ENCODE measurements at regions not wholly inside any gene's neighbourhood (a gene's known extent, or its start where the extent isn't known, plus 50 kb on each side); places are given as distances from the start of the nearest gene placed in this dataset.
"Not testable (repeated sequence)": the region's sequence is repeated elsewhere in the genome, so short reads cannot be mapped to it uniquely, and the experiment has no call there.

DNA sequence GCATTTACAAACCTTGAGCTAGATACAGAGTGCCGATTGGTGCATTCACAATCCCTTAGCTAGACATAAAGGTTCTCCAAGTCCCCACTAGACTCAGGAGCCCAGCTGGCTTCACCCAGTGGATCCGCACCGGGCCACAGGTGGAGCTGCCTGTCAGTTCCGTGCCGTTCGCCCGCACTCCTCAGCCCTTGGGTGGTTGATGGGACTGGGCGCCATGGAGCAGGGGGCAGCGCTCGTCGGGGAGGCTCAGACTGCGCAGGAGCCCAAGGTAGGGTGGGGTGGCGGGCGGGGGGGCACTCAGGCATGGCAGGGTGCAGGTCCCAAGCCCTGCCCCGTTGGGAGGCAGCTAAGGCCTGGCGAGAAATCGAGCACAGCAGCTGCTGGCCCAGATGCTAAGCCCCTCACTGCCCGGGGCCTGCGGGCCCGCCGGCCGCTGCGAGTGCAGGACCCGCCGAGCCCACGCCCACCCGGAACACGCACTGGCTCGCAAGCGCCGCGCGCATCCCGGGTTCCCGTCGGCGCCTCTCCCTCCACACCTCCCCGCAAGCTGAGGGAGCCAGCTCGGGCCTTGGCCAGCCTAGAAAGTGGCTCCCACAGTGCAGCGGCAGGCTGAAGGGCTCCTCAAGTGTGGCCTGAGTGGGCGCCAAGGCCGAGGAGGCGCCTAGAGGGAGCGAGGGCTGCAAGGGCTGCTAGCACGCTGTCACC is 228.5 kb downstream of the SLITRK2 start:
- not testable (repeated sequence) for H3K27me3 ChIP-seq (ENCODE audit: insufficient read depth, low read length); H3K4me1 ChIP-seq (ENCODE audit: insufficient read depth, low read length); H3K4me3 ChIP-seq (ENCODE audit: low read length); H3K27ac ChIP-seq (ENCODE audit: low read depth, low read length); H3K36me3 ChIP-seq (ENCODE audit: insufficient read depth, low read length); H3K9ac ChIP-seq (ENCODE audit: low read depth, low read length)
- 93% methylated on average over 44 of the region's 45 CpGs for WGBS
- H3K9me3 ChIP-seq (ENCODE audit: insufficient read depth, low read depth, low read length) = peaks cover 33% of the 10 kb centered on the region

DNA sequence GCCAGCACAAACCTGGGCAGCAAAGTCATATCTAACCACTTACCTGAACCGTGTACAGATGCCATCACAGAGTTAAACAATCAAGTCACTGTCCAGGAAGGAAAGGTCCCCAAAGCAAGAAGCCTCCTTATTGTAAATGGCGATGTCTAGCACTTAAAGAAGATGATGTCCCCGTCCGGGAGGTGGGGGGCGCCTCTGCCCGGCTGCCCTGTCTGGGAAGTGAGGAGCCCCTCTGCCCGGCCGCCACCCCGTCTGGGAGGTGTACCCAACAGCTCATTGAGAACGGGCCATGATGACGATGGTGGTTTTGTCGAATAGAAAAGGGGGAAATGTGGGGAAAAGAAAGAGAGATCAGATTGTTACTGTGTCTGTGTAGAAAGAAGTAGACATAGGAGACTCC is 231.9 kb downstream of the SLITRK2 start:
- not testable (repeated sequence) for H3K4me3 ChIP-seq (ENCODE audit: low read length); H3K36me3 ChIP-seq (ENCODE audit: insufficient read depth, low read length); H3K27me3 ChIP-seq (ENCODE audit: insufficient read depth, low read length); H3K27ac ChIP-seq (ENCODE audit: low read depth, low read length); H3K9ac ChIP-seq (ENCODE audit: low read depth, low read length); H3K4me1 ChIP-seq (ENCODE audit: insufficient read depth, low read length)
- H3K9me3 ChIP-seq (ENCODE audit: insufficient read depth, low read depth, low read length) = peaks cover 38% of the 10 kb centered on the region
- 91% methylated on average over 6 of the region's 12 CpGs for WGBS

DNA sequence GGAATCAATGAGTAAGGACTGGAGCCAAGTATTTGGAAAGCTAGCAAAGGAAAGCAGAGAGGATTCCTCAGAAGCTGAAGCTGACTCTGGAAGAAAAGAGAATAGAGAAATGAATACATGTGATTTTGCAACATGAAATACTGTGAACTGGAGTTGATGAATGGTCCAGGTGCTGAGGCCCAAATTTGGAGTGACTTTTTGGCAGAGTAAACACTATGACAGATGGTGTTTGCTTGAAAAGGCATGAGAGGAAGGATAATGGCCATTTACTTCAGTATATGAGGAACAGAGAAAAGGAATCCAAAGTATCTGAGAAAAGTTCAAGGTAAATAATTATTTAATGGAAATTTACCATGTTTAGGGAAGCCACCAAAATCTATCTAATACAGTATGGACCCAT is 236.7 kb downstream of the SLITRK2 start:
- no peaks in the 10 kb centered on the region for H3K4me1 ChIP-seq (ENCODE audit: insufficient read depth, low read length)
- H3K4me3 ChIP-seq (ENCODE audit: low read length) = no peak overlapping the region
- no peaks in the 10 kb centered on the region for H3K27me3 ChIP-seq (ENCODE audit: insufficient read depth, low read length)
- H3K9me3 ChIP-seq (ENCODE audit: insufficient read depth, low read depth, low read length) = peaks cover 42% of the 10 kb centered on the region
- H3K9ac ChIP-seq (ENCODE audit: low read depth, low read length) = no peak overlapping the region
- H3K27ac ChIP-seq (ENCODE audit: low read depth, low read length) = no peak overlapping the region
- no peaks in the 10 kb centered on the region for H3K36me3 ChIP-seq (ENCODE audit: insufficient read depth, low read length)

DNA sequence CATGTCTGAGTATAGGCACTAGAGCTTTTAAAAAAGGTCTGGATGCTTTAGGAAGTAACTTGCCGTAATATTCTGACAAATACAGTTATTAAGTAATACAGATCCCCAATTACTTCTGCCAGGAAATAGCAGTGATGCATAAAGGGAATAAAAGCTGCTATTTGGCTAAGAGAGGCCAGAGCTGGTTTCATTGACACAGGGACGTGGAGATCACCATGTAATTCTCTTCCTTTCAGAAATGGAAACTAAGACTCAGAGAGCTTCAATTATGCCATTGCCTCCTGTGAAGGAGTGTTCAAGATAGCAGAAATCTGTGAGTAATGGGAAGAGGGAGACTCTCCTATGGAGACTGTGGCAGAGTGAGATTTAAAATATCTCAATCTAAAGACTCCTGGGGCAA is 238.1 kb downstream of the SLITRK2 start:
- Histone ChIP-seq H3K27ac (ENCODE audit: low read depth, low read length) (no peak overlapping the region), H3K27me3 (ENCODE audit: insufficient read depth, low read length) (no peaks in the 10 kb centered on the region), H3K4me3 (ENCODE audit: low read length) (no peak overlapping the region), H3K9me3 (ENCODE audit: insufficient read depth, low read depth, low read length) (peaks cover 52% of the 10 kb centered on the region), H3K4me1 (ENCODE audit: insufficient read depth, low read length) (no peaks in the 10 kb centered on the region), H3K9ac (ENCODE audit: low read depth, low read length) (no peak overlapping the region), H3K36me3 (ENCODE audit: insufficient read depth, low read length) (no peaks in the 10 kb centered on the region)
- no CpG with 5 or more reads among the region's 2 CpGs for WGBS

DNA sequence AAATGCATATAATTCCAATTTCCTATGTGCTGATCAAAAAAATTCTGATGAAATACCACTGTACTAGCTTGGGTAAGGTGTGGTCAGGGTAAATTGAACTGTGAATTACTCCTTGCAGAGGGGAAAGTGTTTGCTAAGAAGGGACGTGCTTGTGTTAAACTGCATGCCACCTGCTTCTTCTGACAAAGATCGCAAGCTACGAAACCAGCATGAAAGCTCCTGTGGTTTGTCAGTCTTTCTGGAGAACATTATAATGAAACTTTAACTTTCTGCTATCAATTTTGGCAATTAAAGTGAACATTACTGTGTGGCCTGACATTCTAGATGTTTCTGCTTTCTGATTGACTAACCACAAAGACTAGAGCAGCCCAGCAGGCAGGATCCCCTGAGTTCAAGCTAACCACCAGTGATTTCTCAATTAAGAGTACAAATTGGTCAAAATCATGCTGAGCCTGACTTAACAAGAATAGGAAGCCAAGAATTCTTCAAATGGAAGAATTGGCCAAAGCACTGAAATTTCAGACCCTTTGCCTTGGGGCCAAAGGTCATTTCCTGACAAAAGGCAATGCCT is 239.0 kb downstream of the SLITRK2 start:
- H3K36me3 ChIP-seq (ENCODE audit: insufficient read depth, low read length) = no peaks in the 10 kb centered on the region
- peaks cover 60% of the 10 kb centered on the region for H3K9me3 ChIP-seq (ENCODE audit: insufficient read depth, low read depth, low read length)
- no peaks in the 10 kb centered on the region for H3K4me1 ChIP-seq (ENCODE audit: insufficient read depth, low read length)
- H3K4me3 ChIP-seq (ENCODE audit: low read length) = no peak overlapping the region
- H3K27me3 ChIP-seq (ENCODE audit: insufficient read depth, low read length) = no peaks in the 10 kb centered on the region
- H3K27ac ChIP-seq (ENCODE audit: low read depth, low read length) = no peak overlapping the region
- H3K9ac ChIP-seq (ENCODE audit: low read depth, low read length) = no peak overlapping the region
- WGBS = 62% methylated on average over 3 of the region's 3 CpGs

DNA sequence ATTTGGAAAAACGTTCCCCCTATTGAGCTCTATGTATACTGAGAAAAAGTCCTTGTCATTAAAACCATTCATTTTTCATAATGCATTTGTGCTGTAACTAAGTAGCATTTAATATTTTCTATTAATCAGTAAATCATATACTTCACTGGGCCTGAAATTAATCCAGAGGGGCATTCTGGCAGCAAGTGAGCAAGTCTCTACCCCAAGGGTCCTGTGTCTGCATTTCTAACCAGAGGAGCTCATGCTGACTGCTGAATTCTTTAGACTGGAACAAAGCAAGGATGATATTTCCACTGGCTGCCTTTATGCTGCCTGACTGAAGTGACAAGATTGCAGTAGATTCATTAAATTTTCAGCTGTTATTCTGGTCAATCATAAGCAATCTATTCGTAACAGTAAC is 246.5 kb downstream of the SLITRK2 start:
- Histone ChIP-seq H3K4me3 (ENCODE audit: low read length) (no peak overlapping the region), H3K36me3 (ENCODE audit: insufficient read depth, low read length) (no peaks in the 10 kb centered on the region), H3K27me3 (ENCODE audit: insufficient read depth, low read length) (no peaks in the 10 kb centered on the region), H3K9me3 (ENCODE audit: insufficient read depth, low read depth, low read length) (peaks cover 53% of the 10 kb centered on the region; the same call in 1 of the 2 replicates), H3K9ac (ENCODE audit: low read depth, low read length) (no peak overlapping the region), H3K4me1 (ENCODE audit: insufficient read depth, low read length) (no peaks in the 10 kb centered on the region), H3K27ac (ENCODE audit: low read depth, low read length) (no peak overlapping the region)
- WGBS = 100% methylated on average over 1 of the region's 2 CpGs

DNA sequence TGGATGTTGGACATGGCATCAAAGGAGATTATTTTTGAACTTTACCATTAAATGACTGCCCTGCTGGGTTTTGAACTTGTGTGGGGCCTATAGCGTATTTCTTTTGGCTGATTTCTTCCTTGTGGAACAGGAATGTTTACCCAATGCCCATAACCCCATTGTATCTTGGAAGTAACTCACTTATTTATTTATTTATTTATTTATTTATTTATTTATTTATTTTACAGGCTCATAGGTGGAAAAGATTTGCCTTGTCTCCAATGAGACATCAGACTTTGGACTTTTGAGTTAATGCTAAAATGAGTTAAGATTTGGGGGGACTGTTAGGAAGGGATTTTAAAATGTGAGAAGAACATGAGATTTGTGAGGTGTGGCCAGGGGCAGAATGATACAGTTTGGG is 273.1 kb downstream of the SLITRK2 start:
- Histone ChIP-seq H3K9me3 (ENCODE audit: insufficient read depth, low read depth, low read length) (peaks cover 44% of the 10 kb centered on the region; the same call in 1 of the 2 replicates), H3K27me3 (ENCODE audit: insufficient read depth, low read length) (no peaks in the 10 kb centered on the region), H3K27ac (ENCODE audit: low read depth, low read length) (no peak overlapping the region), H3K36me3 (ENCODE audit: insufficient read depth, low read length) (no peaks in the 10 kb centered on the region), H3K9ac (ENCODE audit: low read depth, low read length) (no peak overlapping the region), H3K4me1 (ENCODE audit: insufficient read depth, low read length) (no peaks in the 10 kb centered on the region), H3K4me3 (ENCODE audit: low read length) (no peak overlapping the region)
- 100% methylated on average over 1 of the region's 1 CpG for WGBS

DNA sequence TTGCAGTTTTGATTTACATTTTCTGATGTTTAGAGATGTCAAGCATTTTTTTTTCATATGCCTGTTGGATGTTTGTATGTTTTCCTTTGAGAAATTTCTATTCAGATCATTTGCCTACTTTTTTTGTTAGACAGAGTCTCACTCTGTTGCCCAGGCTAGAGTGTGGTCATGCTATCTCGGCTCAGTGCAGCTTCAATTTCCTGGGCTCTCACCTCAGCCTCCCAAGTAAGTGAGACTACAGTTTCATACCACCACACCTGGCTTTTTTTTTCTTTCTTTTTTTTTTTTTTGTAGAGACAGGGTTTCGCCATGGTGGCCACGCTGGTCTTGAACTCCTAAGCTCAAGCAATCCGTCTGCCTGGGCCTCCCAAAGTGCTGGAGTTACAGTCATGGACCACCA is 291.7 kb downstream of the SLITRK2 start:
- WGBS = 80% methylated on average over 4 of the region's 4 CpGs
- Histone ChIP-seq H3K4me1 (ENCODE audit: insufficient read depth, low read length) (no peaks in the 10 kb centered on the region), H3K27ac (ENCODE audit: low read depth, low read length) (no peak overlapping the region)

DNA sequence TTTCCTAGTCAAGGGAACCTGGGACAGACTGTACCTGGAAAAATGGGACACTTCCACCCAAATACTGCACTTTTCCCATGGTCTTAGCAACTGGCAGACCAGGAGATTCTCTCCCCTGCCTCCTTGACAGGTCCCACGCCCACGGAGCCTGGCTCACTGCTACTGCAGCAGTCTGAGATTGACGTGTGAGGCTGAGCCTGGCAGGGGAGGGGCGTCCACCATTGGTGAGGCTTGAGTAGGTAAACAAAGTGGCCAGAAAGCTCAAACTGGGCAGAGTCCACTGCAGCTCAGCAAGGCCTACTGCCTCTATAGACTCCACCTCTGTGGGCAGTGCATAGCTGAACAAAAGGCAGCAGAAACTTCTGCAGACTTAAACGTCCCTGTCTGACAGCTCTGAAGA is 301.4 kb downstream of the SLITRK2 start:
- not testable (repeated sequence) for H3K9ac ChIP-seq (ENCODE audit: low read depth, low read length); H3K4me1 ChIP-seq (ENCODE audit: insufficient read depth, low read length); H3K36me3 ChIP-seq (ENCODE audit: insufficient read depth, low read length); H3K4me3 ChIP-seq (ENCODE audit: low read length); H3K27ac ChIP-seq (ENCODE audit: low read depth, low read length); H3K27me3 ChIP-seq (ENCODE audit: insufficient read depth, low read length)
- H3K9me3 ChIP-seq (ENCODE audit: insufficient read depth, low read depth, low read length) = peaks cover 13% of the 10 kb centered on the region; the same call in 1 of the 2 replicates
- 76% methylated on average over 5 of the region's 5 CpGs for WGBS

More for the DNA sequence above, 291.7 kb downstream of the SLITRK2 start:
- Histone ChIP-seq H3K9me3 (ENCODE audit: insufficient read depth, low read depth, low read length) (peaks cover 27% of the 10 kb centered on the region; the same call in 1 of the 2 replicates), H3K4me3 (ENCODE audit: low read length) (no peak overlapping the region), H3K9ac (ENCODE audit: low read depth, low read length) (no peak overlapping the region), H3K36me3 (ENCODE audit: insufficient read depth, low read length) (no peaks in the 10 kb centered on the region), H3K27me3 (ENCODE audit: insufficient read depth, low read length) (no peaks in the 10 kb centered on the region)

DNA sequence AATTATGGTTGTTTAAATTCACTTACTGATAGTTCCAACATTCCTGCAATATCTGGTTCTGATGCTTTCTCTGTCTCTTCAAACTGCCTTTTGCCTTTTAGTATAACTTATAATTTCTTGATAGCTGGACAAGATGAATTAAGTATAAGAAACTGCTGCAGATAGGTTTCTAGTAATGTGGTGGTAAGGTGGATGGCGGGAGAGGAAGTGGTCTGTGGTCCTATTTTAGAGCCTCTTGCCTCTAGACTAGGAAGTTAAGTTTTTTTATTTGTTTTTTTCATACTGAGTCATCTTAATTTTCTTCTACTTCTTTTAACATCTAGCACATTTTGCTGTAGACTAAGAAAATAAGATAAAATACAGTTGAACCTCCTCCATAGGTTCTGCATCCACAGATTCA is 310.0 kb downstream of the SLITRK2 start:
- H3K27ac ChIP-seq (ENCODE audit: low read depth, low read length) = no peak overlapping the region
- WGBS = 29% methylated on average over 1 of the region's 1 CpG
- peaks cover 46% of the 10 kb centered on the region for H3K9me3 ChIP-seq (ENCODE audit: insufficient read depth, low read depth, low read length)
- H3K36me3 ChIP-seq (ENCODE audit: insufficient read depth, low read length) = no peaks in the 10 kb centered on the region
- H3K27me3 ChIP-seq (ENCODE audit: insufficient read depth, low read length) = no peaks in the 10 kb centered on the region
- H3K9ac ChIP-seq (ENCODE audit: low read depth, low read length) = no peak overlapping the region
- H3K4me1 ChIP-seq (ENCODE audit: insufficient read depth, low read length) = no peaks in the 10 kb centered on the region
- H3K4me3 ChIP-seq (ENCODE audit: low read length) = no peak overlapping the region

DNA sequence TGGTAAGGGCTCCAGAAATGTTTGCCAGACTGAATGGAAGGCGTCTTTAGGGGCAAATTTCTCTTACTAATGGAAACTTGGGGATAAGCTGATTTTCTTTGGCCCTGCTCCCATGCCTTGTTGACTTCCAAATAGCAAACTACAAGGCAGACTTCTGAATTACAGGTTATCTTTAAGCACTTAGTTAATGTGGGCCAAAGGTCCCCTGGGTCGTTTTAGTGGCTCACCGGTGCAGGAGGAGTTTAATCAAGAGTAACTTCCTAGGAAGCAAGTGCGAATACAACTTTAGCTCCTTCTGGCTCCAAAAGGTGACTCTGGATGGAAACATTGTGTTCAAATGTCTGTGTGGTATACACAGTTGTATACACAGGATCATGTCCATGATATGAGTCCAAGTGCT is 323.6 kb downstream of the SLITRK2 start:
- Histone ChIP-seq H3K36me3 (ENCODE audit: insufficient read depth, low read length) (no peaks in the 10 kb centered on the region), H3K4me1 (ENCODE audit: insufficient read depth, low read length) (no peaks in the 10 kb centered on the region), H3K27me3 (ENCODE audit: insufficient read depth, low read length) (no peaks in the 10 kb centered on the region), H3K9me3 (ENCODE audit: insufficient read depth, low read depth, low read length) (peaks cover 64% of the 10 kb centered on the region), H3K4me3 (ENCODE audit: low read length) (no peak overlapping the region), H3K27ac (ENCODE audit: low read depth, low read length) (no peak overlapping the region), H3K9ac (ENCODE audit: low read depth, low read length) (no peak overlapping the region)
- WGBS = 87% methylated on average over 3 of the region's 4 CpGs

DNA sequence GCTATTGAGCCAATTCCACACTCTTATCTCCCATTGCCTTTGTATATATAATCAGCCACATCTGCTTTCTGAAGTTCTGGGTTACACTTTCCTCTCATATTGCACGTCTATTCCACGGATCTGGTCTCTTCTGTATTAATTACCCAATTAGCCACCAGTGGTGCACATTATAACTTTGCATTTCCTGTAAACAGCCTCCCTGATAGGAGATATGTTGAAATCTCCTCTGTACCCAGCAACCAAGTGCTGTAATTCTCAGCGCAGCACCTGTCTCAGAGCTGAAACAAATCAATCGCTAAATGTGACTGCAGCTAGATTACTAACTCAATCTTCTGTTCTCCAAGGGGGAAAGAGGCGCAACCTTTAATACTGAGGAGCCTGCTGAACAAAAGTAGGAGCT is 326.4 kb downstream of the SLITRK2 start:
- no peaks in the 10 kb centered on the region for H3K27me3 ChIP-seq (ENCODE audit: insufficient read depth, low read length)
- H3K4me1 ChIP-seq (ENCODE audit: insufficient read depth, low read length) = no peaks in the 10 kb centered on the region
- WGBS = 91% methylated on average over 4 of the region's 5 CpGs
- H3K9me3 ChIP-seq (ENCODE audit: insufficient read depth, low read depth, low read length) = peaks cover 68% of the 10 kb centered on the region
- no peak overlapping the region for H3K9ac ChIP-seq (ENCODE audit: low read depth, low read length)
- no peak overlapping the region for H3K27ac ChIP-seq (ENCODE audit: low read depth, low read length)
- no peak overlapping the region for H3K4me3 ChIP-seq (ENCODE audit: low read length)
- no peaks in the 10 kb centered on the region for H3K36me3 ChIP-seq (ENCODE audit: insufficient read depth, low read length)

All from HUES64 (cell line).